ENCODE measurements at regions not wholly inside any gene's neighbourhood (a gene's known extent, or its start where the extent isn't known, plus 50 kb on each side); places are given as distances from the start of the nearest gene placed in this dataset.

DNA sequence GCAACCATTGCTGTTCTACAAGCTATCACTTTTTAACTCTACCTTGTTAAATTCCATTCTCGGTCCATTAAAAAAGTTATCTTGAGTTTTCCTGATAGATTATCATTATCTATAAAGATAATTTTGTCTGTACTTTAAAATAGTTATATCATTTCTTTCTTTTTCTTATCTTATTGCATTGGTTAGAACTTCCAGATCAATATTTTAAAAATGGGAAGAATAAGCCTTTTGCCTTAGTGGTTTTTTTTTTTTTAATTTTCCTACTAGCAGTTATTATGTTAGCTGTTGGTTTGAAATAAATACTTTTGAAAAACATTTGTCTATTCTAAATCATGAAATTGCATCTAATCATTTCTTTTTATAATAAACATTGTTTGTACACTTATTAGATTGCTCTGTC, 71.0 kb upstream of the ATF3 start:
- no peak for TF ChIP-seq CTCF (IDR thresholded peaks at IDR 0.05)
- TF ChIP-seq POLR2A (IDR thresholded peaks at IDR 0.05), result no peak

All from uterus (tissue), 2 donors.